ENCODE measurements at regions not wholly inside any gene's neighbourhood (a gene's known extent, or its start where the extent isn't known, plus 50 kb on each side); places are given as distances from the start of the nearest gene placed in this dataset.

DNA sequence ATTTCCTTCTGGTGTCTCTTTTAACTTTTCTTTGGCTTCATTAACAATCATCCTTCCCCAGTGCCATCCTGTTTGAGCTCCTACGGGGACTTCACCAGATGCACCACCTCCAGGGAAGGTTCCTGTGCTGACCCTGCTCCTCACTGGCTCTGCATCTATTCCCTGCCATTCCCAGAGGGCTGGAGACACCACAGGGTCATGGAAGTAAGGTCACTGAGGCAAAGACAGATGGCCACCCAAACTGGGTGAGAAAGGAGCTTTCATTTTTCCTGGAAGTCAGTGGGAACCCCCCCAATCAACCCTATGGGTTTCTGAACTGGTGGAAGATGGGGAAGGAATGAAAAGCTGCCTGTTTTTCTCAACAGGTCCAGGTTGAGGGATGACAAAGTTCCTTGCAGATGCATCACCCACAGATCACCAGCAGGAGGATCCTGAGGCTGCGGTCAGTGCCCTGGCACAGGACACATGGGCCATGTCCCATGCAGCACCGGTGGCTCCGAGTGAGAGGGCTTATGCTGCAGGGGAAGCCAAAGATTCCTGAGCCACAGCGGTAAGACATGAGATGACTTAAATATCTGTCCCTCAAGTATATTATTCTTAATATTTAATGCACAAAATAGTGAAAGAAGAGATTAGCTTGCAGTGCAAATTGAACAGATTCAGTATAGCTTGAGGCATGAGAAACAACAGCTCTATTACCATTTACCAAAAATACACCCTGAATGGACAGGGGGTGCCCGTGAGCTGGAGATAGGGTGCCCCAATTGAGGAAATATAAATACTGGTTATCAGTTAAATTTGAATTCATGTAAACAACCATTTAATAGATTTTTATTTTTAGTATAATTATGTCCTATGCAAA, 73.0 kb upstream of the VPREB1 start:
- no peak for TF ChIP-seq EZH2 (IDR thresholded peaks at IDR 0.05; ENCODE audit: borderline replicate concordance, low read depth, low read length, poor library complexity, severe bottlenecking)
- TF ChIP-seq, protein P1, sequence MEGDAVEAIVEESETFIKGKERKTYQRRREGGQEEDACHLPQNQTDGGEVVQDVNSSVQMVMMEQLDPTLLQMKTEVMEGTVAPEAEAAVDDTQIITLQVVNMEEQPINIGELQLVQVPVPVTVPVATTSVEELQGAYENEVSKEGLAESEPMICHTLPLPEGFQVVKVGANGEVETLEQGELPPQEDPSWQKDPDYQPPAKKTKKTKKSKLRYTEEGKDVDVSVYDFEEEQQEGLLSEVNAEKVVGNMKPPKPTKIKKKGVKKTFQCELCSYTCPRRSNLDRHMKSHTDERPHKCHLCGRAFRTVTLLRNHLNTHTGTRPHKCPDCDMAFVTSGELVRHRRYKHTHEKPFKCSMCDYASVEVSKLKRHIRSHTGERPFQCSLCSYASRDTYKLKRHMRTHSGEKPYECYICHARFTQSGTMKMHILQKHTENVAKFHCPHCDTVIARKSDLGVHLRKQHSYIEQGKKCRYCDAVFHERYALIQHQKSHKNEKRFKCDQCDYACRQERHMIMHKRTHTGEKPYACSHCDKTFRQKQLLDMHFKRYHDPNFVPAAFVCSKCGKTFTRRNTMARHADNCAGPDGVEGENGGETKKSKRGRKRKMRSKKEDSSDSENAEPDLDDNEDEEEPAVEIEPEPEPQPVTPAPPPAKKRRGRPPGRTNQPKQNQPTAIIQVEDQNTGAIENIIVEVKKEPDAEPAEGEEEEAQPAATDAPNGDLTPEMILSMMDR (conservative IDR thresholded peaks at IDR 0.05; ENCODE audit: low read depth, low read length), result peak; percentile 26; the same call in 1 of the 2 replicates
- ChIA-PET POLR2A (ENCODE audit: low non-redundant PET) (no interaction called here), CTCF (no interaction called here)
- Histone ChIP-seq H3K4me3 (ENCODE audit: low read depth, low read length, poor library complexity, severe bottlenecking) (no peak overlapping the region), H3K27ac (ENCODE audit: low read depth, low read length, poor library complexity, severe bottlenecking) (no peak overlapping the region), H3K27me3 (replicated peaks; ENCODE audit: insufficient read depth, low read depth, low read length, poor library complexity) (no peaks in the 10 kb centered on the region), H3K36me3 (ENCODE audit: insufficient read depth, low read length, poor library complexity, severe bottlenecking) (no peaks in the 10 kb centered on the region), H3K4me1 (ENCODE audit: insufficient read depth, low read length, poor library complexity, severe bottlenecking) (no peaks in the 10 kb centered on the region), H3K9me3 (ENCODE audit: low read depth, low read length, poor library complexity, severe bottlenecking) (no peaks in the 10 kb centered on the region)
- DNase-seq (ENCODE audit: low spot score), result no peak
- intact Hi-C loops (cut with micrococcal nuclease; ENCODE audit: unreplicated experiment), result no loop called here
- BruUV-seq (replicated peaks), result no TSS peak

DNA sequence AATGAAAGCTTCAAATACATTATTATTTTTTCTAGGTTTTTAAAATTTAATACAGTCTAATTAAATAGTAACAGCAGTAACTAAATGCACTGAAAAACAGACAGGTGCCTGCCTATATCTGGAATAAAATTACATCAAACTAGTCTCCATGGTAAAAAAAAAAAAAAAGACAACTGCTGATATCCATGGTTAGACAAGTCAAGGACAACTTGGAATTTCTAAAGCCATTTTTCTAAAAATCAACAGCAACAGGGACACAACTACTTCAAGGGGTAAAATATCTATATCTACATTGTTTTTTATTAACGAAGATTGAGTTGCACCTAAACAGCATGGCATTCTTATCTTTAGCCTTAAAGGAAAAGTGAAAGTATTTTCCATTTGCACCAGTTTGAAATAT, 74.7 kb upstream of the VPREB1 start:
- Histone ChIP-seq H3K27me3 (replicated peaks; ENCODE audit: insufficient read depth, low read depth, low read length, poor library complexity) (no peaks in the 10 kb centered on the region), H3K4me3 (ENCODE audit: low read depth, low read length, poor library complexity, severe bottlenecking) (no peak overlapping the region), H3K4me1 (ENCODE audit: insufficient read depth, low read length, poor library complexity, severe bottlenecking) (no peaks in the 10 kb centered on the region), H3K27ac (ENCODE audit: low read depth, low read length, poor library complexity, severe bottlenecking) (no peak overlapping the region), H3K9me3 (ENCODE audit: low read depth, low read length, poor library complexity, severe bottlenecking) (no peaks in the 10 kb centered on the region), H3K36me3 (ENCODE audit: insufficient read depth, low read length, poor library complexity, severe bottlenecking) (no peaks in the 10 kb centered on the region)
- intact Hi-C loops (cut with micrococcal nuclease; ENCODE audit: unreplicated experiment), result no loop called here
- no TSS peak for BruUV-seq (replicated peaks)
- TF ChIP-seq, protein P1 (conservative IDR thresholded peaks at IDR 0.05; ENCODE audit: low read depth, low read length), result no peak
- no peak for TF ChIP-seq EZH2 (IDR thresholded peaks at IDR 0.05; ENCODE audit: borderline replicate concordance, low read depth, low read length, poor library complexity, severe bottlenecking)
- ChIA-PET CTCF (no interaction called here), POLR2A (ENCODE audit: low non-redundant PET) (no interaction called here)
- no peak for DNase-seq (ENCODE audit: low spot score)

DNA sequence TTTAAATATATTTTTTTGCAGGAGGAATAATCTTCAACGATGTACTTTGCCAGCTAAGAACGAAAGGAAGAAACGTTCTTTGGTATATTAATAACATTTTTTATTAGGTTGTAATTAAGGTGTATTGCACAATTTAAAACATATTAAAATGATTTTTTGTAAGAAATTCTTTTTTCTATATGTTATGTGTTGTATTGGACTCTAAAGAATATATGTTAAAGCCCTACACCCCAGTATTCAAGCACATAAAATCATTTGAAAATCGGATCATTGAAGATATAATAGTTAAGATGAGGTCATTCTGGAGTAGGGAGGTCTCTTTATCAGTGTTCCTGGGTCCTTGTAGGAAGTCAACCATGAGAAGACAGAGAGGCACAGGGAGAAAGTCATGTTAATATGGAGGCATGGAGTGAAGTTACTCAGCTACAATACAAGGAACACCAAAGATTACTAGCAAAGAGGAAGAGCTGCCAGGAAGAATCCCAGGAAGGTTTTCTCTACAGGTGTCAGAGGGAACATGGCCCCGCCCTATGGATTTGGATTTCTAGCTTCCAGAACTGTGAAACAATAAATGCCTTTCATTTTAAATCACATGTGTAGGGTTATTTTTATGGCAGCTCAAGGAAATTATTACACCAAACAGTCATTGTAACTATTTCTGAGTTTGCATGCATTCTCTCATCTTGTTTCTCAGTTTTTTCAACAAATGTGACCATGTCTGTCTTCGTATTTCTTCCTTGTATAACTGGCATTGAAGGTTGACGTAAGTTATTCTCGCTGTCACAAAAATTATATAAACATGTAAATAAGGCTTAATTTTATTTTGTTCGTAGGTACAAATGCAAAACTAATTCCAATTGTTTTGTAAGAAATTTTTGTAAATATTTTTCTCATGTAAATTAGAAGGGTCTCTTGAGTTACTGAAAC, 75.4 kb upstream of the VPREB1 start:
- DNase-seq (ENCODE audit: low spot score), result no peak
- H3K27ac ChIP-seq (ENCODE audit: low read depth, low read length, poor library complexity, severe bottlenecking), result no peak overlapping the region
- no peaks in the 10 kb centered on the region for H3K4me1 ChIP-seq (ENCODE audit: insufficient read depth, low read length, poor library complexity, severe bottlenecking)
- no peaks in the 10 kb centered on the region for H3K36me3 ChIP-seq (ENCODE audit: insufficient read depth, low read length, poor library complexity, severe bottlenecking)
- H3K4me3 ChIP-seq (ENCODE audit: low read depth, low read length, poor library complexity, severe bottlenecking), result peak overlapping the region; percentile 33
- no TSS peak for BruUV-seq (replicated peaks)
- no peaks in the 10 kb centered on the region for H3K27me3 ChIP-seq (replicated peaks; ENCODE audit: insufficient read depth, low read depth, low read length, poor library complexity)
- intact Hi-C loops (cut with micrococcal nuclease; ENCODE audit: unreplicated experiment), result no loop called here
- no peaks in the 10 kb centered on the region for H3K9me3 ChIP-seq (ENCODE audit: low read depth, low read length, poor library complexity, severe bottlenecking)
- ChIA-PET POLR2A (ENCODE audit: low non-redundant PET) (no interaction called here), CTCF (no interaction called here)
- TF ChIP-seq, protein P1 (conservative IDR thresholded peaks at IDR 0.05; ENCODE audit: low read depth, low read length), result no peak
- no peak for TF ChIP-seq EZH2 (IDR thresholded peaks at IDR 0.05; ENCODE audit: borderline replicate concordance, low read depth, low read length, poor library complexity, severe bottlenecking)

Data from A673 (cell line).